GM23338 (cell line): ENCODE measurements at regions not wholly inside any gene's neighbourhood (a gene's known extent, or its start where the extent isn't known, plus 50 kb on each side); places are given as distances from the start of the nearest gene placed in this dataset.

Source experiments
- ATAC-seq: fragments of 200-7000 bp; cut with Tn5 transposase; 3 replicates; pipeline ENCODE4 v1.9.1; 2020
- DNase-seq: peaks from one replicate; pipeline ENCODE4 v3.0.0-alpha.2; 2015; ENCODE audit warnings: low spot score
- H2AFZ ChIP-seq: fragments of 200-600 bp; sonication (generic); 2 replicates; pipeline ENCODE4 v1.8.0; 2016; ENCODE audit warnings: antibody characterized with exemption, mild to moderate bottlenecking, moderate library complexity
- H3F3A ChIP-seq: fragments of 200-600 bp; sonication (generic); replicated peaks from 2 replicates; pipeline ENCODE4 v1.8.0; 2017; ENCODE audit warnings: antibody characterized with exemption, mixed run types, low read depth
- H3K27ac ChIP-seq: fragments of 200-600 bp; sonication (generic); 2 replicates; pipeline ENCODE4 v1.6.1; 2016; ENCODE audit warnings: low read depth
- H3K27me3 ChIP-seq: fragments of 200-600 bp; sonication (generic); 2 replicates; pipeline ENCODE4 v1.8.0; 2016; ENCODE audit warnings: mild to moderate bottlenecking, mixed run types, moderate library complexity; ENCODE audit not compliant: insufficient read depth
- H3K36me3 ChIP-seq: fragments of 200-600 bp; sonication (generic); 2 replicates; pipeline ENCODE4 v1.8.0; 2016; ENCODE audit warnings: mild to moderate bottlenecking; ENCODE audit not compliant: insufficient read depth
- H3K4me1 ChIP-seq: fragments of 200-600 bp; sonication (generic); 2 replicates; pipeline ENCODE4 v1.8.0; 2016; ENCODE audit warnings: mild to moderate bottlenecking, moderate library complexity; ENCODE audit not compliant: insufficient read depth
- H3K4me2 ChIP-seq: fragments of 200-600 bp; sonication (generic); 2 replicates; pipeline ENCODE4 v1.7.1; 2017; ENCODE audit warnings: mixed run types
- H3K4me3 ChIP-seq: fragments of 200-600 bp; sonication (generic); 2 replicates; pipeline ENCODE4 v1.6.1; 2016; ENCODE audit warnings: mixed run types
- H3K79me2 ChIP-seq: fragments of 200-600 bp; sonication (generic); replicated peaks from 2 replicates; pipeline ENCODE4 v1.8.0; 2017; ENCODE audit warnings: mild to moderate bottlenecking; ENCODE audit not compliant: insufficient read depth
- H3K9me2 ChIP-seq: fragments of 200-600 bp; sonication (generic); 2 replicates; pipeline ENCODE4 v1.8.0; 2017; ENCODE audit not compliant: insufficient read depth
- H4K20me1 ChIP-seq: fragments of 200-600 bp; sonication (generic); replicated peaks from 2 replicates; pipeline ENCODE4 v1.8.0; 2017; ENCODE audit warnings: mild to moderate bottlenecking; ENCODE audit not compliant: insufficient read depth
- H3K27ac Mint-ChIP-seq: 2 replicates; pipeline ENCODE4 v1.8.0; 2020; ENCODE audit warnings: inconsistent platforms, mild to moderate bottlenecking, moderate library complexity, mixed read lengths
- H3K27me3 Mint-ChIP-seq: 3 replicates; pipeline ENCODE4 v1.8.0; 2022; ENCODE audit warnings: low read depth, mild to moderate bottlenecking, moderate library complexity, mixed read lengths, inconsistent platforms; ENCODE audit not compliant: insufficient read depth, poor library complexity
- H3K36me3 Mint-ChIP-seq: 3 replicates; pipeline ENCODE4 v1.8.0; 2021; ENCODE audit warnings: low read depth, mild to moderate bottlenecking, inconsistent platforms, moderate library complexity, mixed read lengths
- H3K4me1 Mint-ChIP-seq: 3 replicates; pipeline ENCODE4 v1.8.0; 2020; ENCODE audit warnings: mild to moderate bottlenecking, inconsistent platforms, mixed read lengths
- H3K4me3 Mint-ChIP-seq: 3 replicates; pipeline ENCODE4 v1.8.0; 2021; ENCODE audit warnings: moderate library complexity, mild to moderate bottlenecking, inconsistent platforms, mixed read lengths
- H3K9me3 Mint-ChIP-seq: 3 replicates; pipeline ENCODE4 v1.8.0; 2020; ENCODE audit warnings: moderate library complexity, mild to moderate bottlenecking, inconsistent platforms, mixed read lengths
- CREB1 ChIP-seq: fragments of 250-450 bp; sonication (Bioruptor Pico); IDR thresholded peaks from 2 replicates; pipeline ENCODE4 v1.5.0; 2020; ENCODE audit warnings: low read depth, mild to moderate bottlenecking, moderate library complexity
- CTCF ChIP-seq, 2 experiments: fragments of 200-600 bp in 1 of 2; sonication (generic) in 1 of 2; conservative IDR thresholded peaks; 2 replicates each; pipeline versions ENCODE4 v1.5.1 to v1.6.1; 2016 to 2017; ENCODE audit warnings: antibody characterized with exemption in 2 of 2, low read depth in 2 of 2, mild to moderate bottlenecking in 2 of 2, moderate library complexity in 1 of 2
- EZH2phosphoT487 ChIP-seq: fragments of 200-600 bp; sonication (generic); IDR thresholded peaks from one replicate; pipeline ENCODE4 v1.8.1; 2018; ENCODE audit warnings: antibody characterized with exemption; ENCODE audit not compliant: unreplicated experiment
- JUNB ChIP-seq: IDR thresholded peaks from one replicate; pipeline ENCODE4 v1.6.1; 2016; ENCODE audit warnings: antibody characterized with exemption; ENCODE audit not compliant: unreplicated experiment
- NANOG ChIP-seq: IDR thresholded peaks from 2 replicates; pipeline ENCODE4 v1.6.1; 2016; ENCODE audit warnings: antibody characterized with exemption, borderline replicate concordance
- POLR2AphosphoS5 ChIP-seq: IDR thresholded peaks from 2 replicates; pipeline ENCODE4 v1.6.1; 2016; ENCODE audit warnings: antibody characterized with exemption, low read depth
- STAT1 ChIP-seq: IDR thresholded peaks from one replicate; pipeline ENCODE4 v1.6.1; 2016; ENCODE audit warnings: antibody characterized with exemption; ENCODE audit not compliant: unreplicated experiment
- ZNF331 ChIP-seq: fragments of 250-450 bp; sonication (Bioruptor Pico); IDR thresholded peaks from 2 replicates; pipeline ENCODE4 v1.5.0; 2020; ENCODE audit warnings: low read depth, mild to moderate bottlenecking, moderate library complexity
- ZNF462 ChIP-seq: fragments of 250-450 bp; sonication (Bioruptor Pico); IDR thresholded peaks from 2 replicates; pipeline ENCODE4 v1.5.0; 2020; ENCODE audit warnings: mild to moderate bottlenecking, moderate library complexity

GRCh38 chr5:159581502-159582249 lies 251.4 kb upstream of the IL12B start:
- no peaks in the 10 kb centered on the region for H4K20me1 ChIP-seq
- H3K9me3 Mint-ChIP-seq: peaks cover 2% of the 10 kb centered on the region; the same call in 1 of the 3 replicates

GRCh38 chr5:159582756-159583541 lies 252.7 kb upstream of the IL12B start:
- no peaks in the 10 kb centered on the region for H3K4me1 Mint-ChIP-seq
- H3K27me3 Mint-ChIP-seq: no peaks in the 10 kb centered on the region
- ATAC-seq (no peak), DNase-seq (no peak)
- Histone ChIP-seq H3K79me2 (no peaks in the 10 kb centered on the region), H4K20me1 (no peaks in the 10 kb centered on the region), H3K4me2 (no peak overlapping the region), H2AFZ (no peak overlapping the region), H3K4me3 (no peak overlapping the region), H3F3A (no peaks in the 10 kb centered on the region), H3K4me1 (peaks cover 2% of the 10 kb centered on the region; the same call in 1 of the 2 replicates), H3K27ac (no peak overlapping the region), H3K27me3 (no peaks in the 10 kb centered on the region), H3K36me3 (no peaks in the 10 kb centered on the region), H3K9me2 (peaks cover 3% of the 10 kb centered on the region; the same call in 1 of the 2 replicates)
- peaks cover 2% of the 10 kb centered on the region; the same call in 1 of the 3 replicates for H3K9me3 Mint-ChIP-seq
- H3K4me3 Mint-ChIP-seq: no peak overlapping the region
- no peaks in the 10 kb centered on the region for H3K36me3 Mint-ChIP-seq
- no peak overlapping the region for H3K27ac Mint-ChIP-seq
- TF ChIP-seq JUNB: no peak
- no peak for TF ChIP-seq STAT1
- TF ChIP-seq POLR2AphosphoS5: no peak
- no peak for TF ChIP-seq EZH2phosphoT487
- no peak for TF ChIP-seq NANOG
- TF ChIP-seq CREB1 (CRISPR knock-in tag): no peak
- no peak for TF ChIP-seq ZNF462 (CRISPR knock-in tag)
- no peak for TF ChIP-seq ZNF331 (CRISPR knock-in tag)

More at GRCh38 chr5:159581502-159582249, 251.4 kb upstream of the IL12B start:
- H3K27ac Mint-ChIP-seq: no peak overlapping the region
- H3K4me1 ChIP-seq: peaks cover 2% of the 10 kb centered on the region; the same call in 1 of the 2 replicates
- H3K36me3 Mint-ChIP-seq: no peaks in the 10 kb centered on the region
- H3K4me3 Mint-ChIP-seq: no peak overlapping the region
- H3K79me2 ChIP-seq: no peaks in the 10 kb centered on the region
- H3K4me3 ChIP-seq: no peak overlapping the region
- DNase-seq (peak; percentile 21), ATAC-seq (no peak)
- H3K36me3 ChIP-seq: no peaks in the 10 kb centered on the region
- H3K27ac ChIP-seq: no peak overlapping the region
- H3K27me3 Mint-ChIP-seq: no peaks in the 10 kb centered on the region
- H3K27me3 ChIP-seq: no peaks in the 10 kb centered on the region
- TF ChIP-seq CTCF (conservative IDR thresholded peaks at IDR 0.05; ENCODE audit: low read depth in 2 of 2) (peak; percentile 31 to 41; a peak in 3 of 4 replicates), NANOG (no peak), JUNB (no peak)
- peaks cover 3% of the 10 kb centered on the region; the same call in 1 of the 2 replicates for H3K9me2 ChIP-seq
- no peaks in the 10 kb centered on the region for H3F3A ChIP-seq
- no peak overlapping the region for H3K4me2 ChIP-seq
- no peaks in the 10 kb centered on the region for H3K4me1 Mint-ChIP-seq
- no peak overlapping the region for H2AFZ ChIP-seq
